HG03139 (cell line): ENCODE measurements at regions not wholly inside any gene's neighbourhood (a gene's known extent, or its start where the extent isn't known, plus 50 kb on each side); places are given as distances from the start of the nearest gene placed in this dataset.

Experiments used
- ATAC-seq: cut with Tn5 transposase; IDR thresholded peaks from one replicate; pipeline ENCODE4 v1.9.1; 2021; ENCODE audit not compliant: unreplicated experiment

DNA sequence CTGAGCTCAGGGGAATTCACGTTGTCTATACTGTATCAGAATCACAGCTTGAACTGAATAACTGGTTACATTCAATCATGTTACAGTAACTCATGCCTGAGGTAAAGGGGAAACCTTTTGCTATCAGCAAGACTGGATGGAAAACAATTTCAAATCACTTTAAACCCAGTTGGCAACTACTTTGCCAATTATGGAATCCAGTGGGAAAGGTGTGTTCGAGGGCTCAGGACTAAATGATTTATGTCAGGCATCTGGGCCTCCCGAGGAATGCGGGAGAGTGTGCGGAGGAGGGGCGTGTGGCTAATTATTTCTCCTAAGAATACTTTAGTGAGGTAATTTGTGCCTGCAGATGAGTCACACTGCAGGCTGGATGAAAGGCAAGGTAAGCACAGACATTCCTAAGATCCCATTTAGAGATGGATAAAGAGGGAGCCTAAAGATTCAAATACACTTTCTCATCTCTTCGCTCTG lies 100.1 kb downstream of the HRH4 start:
- no peak for ATAC-seq

DNA sequence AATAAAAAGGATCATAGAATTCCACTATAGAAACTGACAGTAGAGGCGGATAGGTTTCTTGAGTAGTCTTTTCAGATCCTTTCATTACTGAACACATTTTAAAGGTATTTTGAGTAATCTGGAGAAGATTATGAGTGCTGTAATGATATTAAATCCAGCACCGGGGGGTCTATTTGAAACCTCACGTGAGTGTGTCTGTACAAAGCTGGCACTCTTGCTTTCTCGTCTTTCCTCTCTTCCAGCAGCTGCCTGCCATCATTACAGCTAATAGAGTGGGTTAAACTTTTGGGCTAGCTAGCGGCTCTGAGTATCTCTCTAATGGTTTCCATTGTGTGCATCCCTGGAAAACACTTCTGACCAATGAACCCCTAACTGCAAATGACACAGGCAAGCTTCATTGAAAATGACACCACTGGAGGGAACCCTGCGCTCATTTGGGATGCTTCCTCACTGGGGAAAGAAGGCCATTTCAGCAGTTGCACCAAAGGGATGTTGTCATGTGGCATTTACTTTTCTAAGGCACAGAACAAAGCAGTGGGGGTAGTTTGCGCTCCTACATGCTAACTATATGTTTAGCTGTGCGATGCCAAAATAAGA lies 101.0 kb downstream of the HRH4 start:
- ATAC-seq, result no peak

DNA sequence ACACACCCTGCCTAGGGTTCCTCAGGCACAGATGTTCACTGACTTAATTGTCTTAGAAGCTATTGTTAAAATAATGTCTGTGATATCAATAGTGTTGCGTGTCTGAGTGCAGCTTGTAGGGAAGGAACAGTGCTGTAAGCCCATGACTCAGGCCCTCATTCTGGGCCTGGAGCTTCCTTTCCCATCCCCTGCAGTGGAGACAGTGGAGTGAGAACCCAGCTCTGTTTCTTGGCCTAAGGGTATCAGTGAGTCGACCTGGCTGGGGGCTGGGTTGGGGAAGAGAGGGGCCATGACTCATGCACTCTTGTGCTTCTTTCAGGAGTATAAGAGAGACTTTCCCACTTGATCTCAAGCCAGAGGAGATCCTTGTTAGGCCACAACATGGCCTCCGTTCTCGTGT lies 106.8 kb downstream of the HRH4 start:
- ATAC-seq, result no peak

DNA sequence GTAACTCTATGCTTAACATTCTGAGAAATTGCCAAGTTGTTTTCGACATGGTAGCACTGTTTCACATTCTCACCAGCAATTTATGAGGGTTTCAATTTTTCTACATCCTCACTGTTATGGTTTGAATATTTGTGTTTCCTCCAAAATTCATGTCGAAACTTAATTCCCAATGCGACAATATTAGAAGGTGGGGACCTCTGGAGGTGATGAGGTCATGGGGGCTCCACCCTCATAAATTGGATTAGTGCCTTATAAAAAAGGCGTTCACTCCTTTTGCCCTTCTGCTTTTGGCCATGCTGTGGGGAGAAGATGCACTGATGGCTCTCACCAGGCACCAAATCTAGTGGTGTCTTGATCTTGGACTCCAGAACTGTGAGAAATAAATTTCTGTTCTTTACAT lies 110.3 kb downstream of the HRH4 start:
- ATAC-seq, result no peak

DNA sequence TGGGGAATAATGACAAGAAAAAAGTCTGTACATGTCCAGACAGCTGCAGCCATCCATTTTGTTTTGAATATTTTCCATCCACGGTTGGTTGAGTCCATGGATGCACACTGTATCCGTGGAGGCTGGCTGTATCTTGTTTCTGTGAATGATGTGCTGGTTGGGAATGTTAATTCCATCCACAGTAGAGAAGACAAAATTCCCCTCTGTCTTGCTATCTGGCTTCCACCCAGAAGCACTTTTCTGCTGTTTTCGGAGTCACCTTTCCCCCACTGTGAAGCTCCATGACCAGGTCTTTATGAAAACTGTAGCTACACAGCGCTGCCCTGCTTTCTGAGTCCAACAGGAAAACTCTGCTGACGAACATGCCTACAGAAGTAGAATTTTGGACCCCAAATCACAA lies 122.3 kb downstream of the HRH4 start:
- no peak for ATAC-seq

DNA sequence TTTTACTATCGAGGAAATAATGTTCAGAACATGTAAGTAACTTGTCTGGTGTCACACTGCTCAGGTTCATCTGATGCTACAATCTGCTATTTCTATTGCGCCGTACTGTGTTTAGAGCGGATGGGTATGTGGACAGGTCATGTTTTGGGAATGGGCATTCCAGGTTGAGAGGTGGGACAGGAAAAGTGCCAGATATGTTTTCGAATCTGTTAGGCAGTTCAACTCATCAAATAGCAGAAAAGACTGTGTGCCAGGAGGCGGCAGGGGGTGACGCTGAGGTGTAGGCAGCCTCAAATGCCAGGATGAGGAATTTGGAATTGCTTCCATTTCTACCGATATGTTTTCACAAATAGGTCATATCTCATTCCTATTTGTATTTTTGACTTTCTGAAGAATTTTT lies 123.8 kb downstream of the HRH4 start:
- no peak for ATAC-seq

DNA sequence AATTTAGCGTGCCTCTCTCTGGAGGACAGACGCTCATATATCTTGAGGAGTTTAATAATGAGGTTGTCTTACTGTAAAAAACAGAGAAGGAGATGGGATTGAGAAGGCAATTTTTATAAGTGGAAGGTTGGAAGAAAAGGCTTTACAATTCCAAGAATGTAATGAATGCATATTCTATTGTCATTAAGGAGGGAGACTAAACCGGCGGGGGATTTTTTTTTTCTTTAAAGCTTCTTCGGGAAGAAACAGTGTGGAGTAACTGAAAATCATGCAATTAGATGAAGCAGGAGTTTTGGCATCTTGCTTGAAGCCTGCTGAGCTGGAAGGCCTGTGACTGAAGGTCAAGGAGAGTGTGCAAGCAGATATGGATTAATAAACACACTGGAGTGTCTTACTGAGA lies 124.4 kb downstream of the HRH4 start:
- ATAC-seq, result no peak

DNA sequence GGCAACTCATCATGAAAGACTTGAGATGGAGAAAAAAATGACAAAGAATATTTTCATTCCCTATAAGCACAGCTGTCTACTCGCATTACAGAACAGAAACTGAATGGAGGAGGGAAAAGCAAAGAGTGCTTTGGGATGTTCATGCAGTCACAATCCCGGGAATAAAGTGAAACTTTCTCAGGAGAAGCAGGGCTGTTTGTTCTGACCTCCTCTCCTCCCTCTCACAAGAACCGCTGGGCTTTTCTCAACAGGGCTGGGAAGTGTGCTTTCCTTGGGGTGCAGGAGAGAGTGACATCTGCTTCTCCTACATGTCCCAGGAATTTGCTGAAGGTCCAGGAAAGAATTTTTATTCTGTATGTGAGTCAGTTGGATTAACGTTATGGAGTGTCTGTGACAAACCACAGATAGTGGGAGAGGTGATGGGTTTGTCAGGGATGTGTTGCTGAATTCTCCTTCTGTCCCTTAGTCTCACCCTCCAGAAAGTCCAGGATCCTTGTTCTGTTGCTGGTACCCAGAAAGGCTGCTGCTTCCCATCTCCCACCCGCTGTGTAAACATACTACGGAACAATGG lies 125.6 kb downstream of the HRH4 start:
- ATAC-seq, result no peak

DNA sequence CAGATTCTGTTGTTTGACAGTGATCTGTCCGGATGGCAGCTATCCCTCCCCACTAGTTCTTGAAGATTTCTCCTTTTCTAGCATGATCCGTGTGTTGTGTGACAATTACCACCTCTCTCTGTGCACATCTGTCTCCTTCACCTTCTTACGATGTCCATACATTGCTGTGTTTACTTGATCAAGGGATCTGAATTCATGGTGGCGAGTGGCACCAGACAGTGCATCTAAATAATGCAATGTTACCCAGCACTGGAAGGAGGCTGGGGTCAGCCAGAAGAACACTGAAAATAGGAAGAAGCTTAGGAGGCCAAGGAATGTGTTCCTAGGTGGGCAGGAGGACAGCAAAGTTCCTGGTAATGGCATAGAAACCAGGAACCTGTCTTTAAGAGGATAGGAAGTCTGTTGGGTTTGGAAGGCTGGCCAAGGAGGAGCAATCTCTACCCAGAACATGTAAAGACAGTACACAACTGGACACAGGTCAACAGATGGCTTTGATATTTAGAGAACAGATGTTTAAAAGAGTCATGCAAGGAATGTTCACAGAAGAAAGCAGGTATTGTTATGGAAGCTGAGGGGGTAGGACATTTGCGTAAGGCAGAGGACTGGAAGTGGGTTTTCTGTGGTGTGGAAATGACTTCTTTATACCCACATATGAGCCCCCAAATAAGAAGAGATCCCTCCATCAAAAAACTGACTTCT lies 126.4 kb downstream of the HRH4 start:
- no peak for ATAC-seq

DNA sequence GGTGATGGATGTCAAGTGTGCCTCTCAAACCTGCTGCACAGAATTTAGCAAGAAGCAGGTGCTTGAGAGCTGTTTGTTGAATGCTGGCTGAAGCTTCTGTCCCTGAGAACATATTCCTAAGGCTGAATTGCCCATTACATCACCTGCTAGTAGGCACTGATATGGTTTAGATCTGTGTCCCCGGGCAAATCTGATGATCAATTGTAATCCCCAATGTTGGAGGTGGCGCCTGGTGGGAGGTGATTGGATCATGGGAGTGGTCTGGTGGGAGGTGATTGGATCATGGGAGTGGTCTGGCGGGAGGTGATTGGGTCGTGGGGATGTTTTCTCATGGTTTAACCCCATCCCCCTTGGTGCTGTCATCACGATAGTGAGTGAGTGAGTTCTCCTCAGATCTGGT lies 128.0 kb downstream of the HRH4 start:
- no peak for ATAC-seq

DNA sequence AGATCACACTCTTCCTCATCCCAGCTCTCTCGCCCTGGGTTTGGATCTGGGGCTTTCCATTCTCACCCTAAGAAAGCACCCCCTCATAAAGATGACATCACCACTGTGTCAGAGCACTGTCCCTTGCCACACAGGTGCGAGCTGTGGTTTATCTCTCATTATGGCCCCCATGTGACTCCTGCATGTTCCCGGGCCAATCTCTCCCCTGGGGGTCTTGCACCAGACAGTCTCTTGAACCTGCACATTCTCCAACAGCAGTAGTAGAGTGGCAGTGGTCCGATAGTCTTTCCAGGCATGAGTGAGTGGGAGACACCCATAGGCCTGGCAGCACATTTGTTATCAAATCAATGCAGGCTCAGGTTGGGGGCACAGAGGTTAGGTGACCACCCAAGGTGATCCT lies 130.5 kb downstream of the HRH4 start:
- ATAC-seq, result no peak

DNA sequence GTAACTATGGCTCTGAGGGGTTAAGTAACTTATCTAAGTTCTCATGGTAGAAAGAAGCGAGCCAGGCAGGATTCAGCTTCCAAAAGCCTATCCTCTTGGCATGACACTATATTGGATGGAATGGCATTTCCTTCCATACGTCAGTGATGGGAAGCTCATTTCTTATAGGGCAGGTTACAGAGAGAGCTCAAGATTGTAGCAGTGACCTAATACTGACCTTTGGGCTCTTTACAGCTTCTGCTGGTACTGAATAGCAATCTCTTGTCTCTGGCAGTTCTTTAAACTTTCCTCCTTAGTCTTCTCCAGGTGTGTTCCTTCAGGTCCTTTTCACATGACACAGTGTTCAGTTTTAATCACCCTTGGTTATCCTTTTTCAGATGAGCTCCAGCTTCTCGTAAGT lies 133.0 kb downstream of the HRH4 start:
- no peak for ATAC-seq

DNA sequence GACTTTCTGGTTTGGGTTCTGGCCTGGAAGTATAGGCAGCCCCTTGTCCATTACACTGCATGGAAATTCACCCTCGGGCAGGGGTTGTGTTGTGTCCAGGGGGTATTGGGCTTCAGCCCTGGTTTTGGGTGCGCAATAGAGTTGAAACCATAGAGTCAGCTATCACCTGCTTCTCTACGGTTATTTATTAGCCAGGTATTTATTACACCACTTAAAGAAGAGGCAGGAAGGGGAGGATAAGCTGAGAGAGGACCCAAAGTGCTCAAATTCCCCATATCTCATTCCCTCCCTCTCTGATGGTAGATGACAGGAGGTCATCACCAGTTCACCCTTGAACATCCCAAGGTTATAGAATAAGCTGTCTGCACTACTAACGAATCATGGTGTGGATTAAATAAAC lies 133.4 kb downstream of the HRH4 start:
- no peak for ATAC-seq

DNA sequence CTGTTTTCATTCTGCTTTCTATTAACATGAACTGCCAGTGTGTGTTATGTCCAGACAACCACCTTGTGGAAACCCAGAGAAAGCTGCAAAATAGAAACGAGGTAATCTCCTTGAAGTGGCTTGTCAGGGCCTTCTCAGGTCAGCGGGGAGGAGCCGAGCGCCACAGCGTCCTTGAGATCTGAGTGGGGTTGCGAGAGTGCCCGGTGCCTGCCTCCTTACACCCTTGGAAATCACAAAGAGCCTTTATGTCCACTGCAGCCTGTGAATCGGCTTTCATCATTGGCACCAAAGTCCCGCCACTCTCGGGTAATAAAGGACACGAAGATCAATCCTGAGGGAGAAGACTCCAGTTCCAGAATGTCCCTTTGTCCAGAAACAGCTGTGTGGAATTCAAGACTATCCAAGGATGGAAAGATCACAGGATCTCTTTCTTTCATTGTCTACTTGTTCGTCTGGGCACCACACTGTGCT lies 135.2 kb downstream of the HRH4 start:
- no peak for ATAC-seq

DNA sequence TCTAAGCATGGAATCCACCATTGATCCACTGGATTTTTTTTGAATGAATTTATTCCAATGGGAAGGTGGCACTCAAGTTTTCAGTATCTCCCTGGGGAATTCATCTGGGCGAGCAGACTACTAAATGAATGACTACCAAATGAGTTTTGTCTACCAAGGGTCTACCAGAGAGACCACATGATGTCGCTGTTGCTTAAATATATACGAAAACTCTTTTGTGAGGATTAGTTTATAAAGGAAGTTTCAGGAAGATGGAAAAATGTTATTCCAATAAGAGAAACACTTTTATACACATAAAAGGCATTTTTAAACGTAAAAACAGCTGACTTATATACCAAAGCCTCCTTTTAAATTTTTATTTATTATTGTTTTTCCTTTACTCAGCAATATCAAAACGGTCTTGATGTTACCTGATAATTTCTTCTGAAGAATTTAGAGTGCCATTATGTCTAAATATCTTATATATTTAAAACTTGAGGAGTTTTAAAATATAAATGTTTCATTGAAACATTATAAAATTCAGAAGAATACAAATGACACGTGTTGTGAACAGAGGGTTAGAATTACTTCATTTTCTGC lies 139.7 kb downstream of the HRH4 start:
- no peak for ATAC-seq

DNA sequence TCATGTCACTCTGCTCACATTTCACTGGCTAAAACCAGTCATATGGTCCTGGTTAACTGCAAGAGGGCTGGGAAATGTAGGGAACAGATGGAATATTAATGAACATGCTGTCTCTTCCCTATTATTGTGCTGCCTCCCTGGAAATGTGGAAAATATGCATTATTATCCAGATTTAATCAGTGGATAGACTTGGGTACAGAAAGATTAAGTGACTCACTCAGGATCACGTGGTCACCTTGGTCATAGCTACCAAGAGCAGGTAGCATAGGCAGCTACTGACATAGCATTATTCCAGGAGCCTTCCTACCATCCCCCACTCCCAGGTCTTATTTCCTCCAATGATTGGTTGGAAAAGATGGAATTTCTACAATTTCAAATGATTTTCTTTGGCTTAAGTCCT lies 141.1 kb downstream of the HRH4 start:
- ATAC-seq, result no peak

DNA sequence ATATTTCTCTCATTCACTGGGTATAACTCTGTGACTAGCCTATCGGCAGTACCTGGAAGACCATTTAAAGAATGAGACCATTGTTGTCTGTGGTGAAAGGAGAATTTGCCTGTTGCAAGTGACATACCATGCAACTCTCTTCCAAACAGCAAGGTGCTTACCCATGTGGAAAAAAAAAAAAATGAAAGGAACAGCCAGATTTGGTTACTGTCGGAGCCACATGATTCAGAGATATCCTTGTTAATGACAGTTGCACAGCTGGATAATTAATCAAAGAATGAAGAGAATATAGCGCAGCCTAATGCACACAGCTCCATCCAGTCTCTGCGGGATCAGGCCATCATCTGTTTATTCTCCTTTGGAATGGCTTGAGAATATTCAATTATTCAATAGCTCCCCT lies 141.8 kb downstream of the HRH4 start:
- no peak for ATAC-seq

DNA sequence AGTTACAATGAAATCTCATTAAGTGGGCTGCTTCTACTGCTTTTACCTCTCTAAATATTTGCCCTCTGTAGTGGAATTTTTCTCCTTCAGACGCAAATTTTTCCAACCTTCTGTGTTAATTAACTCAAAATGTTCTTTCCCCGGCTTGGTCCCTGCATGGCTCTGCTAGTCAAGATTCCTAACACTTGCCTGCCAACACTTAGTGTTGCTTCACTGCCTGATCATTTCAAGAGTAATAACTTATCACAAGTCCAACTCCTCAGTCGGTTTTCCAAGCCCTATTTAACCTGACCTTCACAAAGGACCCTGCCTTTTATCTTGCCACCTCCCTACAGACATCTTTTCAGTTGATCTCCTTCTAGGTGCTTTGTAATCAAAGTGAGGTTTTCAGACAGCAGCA lies 142.7 kb downstream of the HRH4 start:
- no peak for ATAC-seq

DNA sequence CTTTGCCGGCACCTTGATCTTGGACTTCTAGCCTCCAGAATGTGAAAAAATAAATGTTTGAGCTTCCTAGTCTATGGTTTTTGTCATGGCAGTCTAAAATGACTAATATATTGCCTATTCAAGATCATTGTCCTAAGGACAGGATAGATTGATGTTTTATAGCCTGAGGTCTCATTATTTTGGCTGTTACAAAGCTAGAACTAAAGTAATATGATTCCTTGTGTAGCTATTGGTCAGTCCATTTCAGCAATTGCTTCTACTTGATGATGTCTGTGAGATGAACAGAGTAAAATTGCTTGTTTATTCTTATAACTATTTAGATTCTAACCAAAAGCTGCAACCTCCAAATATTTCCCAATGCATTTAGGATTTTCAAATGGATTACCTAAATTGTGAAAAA lies 145.0 kb downstream of the HRH4 start:
- no peak for ATAC-seq

DNA sequence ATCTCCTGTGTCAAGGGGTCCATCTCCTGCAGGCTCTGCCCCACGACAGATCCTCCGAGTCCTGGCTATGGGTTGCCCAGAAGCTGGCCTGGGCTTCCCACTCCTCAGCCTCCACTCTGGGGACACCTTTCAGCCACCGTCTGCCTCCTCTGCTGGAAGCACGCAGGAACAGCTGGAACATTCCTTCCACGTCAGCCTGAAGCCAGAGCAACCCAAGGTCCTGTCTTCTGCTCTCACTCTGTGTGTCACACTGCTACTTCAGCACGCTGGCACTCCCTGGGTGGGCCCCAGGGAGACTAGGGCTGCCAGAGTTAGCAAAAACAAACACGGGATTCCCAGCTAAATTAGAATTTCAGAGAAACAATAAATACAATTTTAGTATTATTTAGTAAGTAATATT lies 148.8 kb downstream of the HRH4 start:
- no peak for ATAC-seq

DNA sequence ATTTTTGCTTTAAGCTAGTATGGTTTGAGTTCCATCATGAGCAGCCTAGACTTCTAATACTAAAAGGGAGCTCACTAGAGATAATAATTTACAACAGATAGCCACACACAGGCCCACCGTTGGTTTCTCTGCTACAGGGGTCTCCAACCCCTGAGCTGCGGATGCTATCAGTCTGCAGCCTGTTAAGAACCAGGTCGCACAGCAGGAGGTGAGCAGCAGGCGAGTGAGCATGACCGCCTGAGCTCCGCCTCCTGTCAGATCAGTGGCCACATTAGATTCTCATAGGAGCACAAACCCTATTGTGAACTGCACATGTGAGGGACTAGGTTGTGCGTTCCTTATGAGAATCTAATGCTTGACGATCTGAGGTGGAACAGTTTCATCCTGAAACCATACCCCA lies 150.6 kb downstream of the HRH4 start:
- no peak for ATAC-seq

DNA sequence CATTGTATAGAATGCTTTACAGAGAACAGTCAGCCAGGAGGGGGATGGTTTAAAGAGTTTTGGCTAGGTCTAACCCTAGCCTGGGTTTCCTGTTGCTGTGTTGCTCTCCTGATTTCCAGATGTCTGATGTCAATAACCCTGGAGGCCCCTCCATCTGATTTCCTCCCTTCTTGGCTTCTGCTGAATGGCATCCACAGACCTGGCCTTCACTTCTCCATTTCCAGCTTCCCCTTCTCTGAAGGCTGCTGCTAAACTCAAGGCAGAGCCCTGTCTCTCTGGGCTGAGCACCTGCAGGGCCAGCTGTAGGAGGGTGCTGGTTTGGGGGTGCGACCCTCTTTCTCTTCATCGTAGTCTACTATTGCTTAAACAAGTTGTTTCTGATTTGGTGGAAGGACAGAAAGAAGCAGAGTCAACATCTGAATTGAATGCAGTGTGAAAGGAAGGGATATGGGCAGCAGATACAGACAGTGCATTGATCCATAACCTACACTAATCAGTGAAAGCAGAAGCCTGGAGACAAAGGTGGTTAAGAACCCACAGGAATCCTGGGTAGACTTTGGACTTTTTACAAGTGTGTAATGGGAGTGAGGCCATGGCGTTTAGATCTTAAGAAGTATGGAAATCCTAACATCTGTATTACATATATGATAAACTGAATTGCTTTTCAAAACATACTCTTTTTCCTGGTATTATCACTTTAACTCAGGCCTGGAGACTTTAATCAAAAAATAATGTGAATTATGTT lies 153.6 kb downstream of the HRH4 start:
- ATAC-seq, result no peak
